ENCODE measurements at regions not wholly inside any gene's neighbourhood (a gene's known extent, or its start where the extent isn't known, plus 50 kb on each side); places are given as distances from the start of the nearest gene placed in this dataset.

- no peaks in the 10 kb centered on the region for H3K9me3 ChIP-seq
- no peak for TF ChIP-seq POLR2AphosphoS5 (IDR thresholded peaks at IDR 0.05)
- no peak for TF ChIP-seq POLR2A (IDR thresholded peaks at IDR 0.05)
- TF ChIP-seq CTCF (IDR thresholded peaks at IDR 0.05) = no peak
- TF ChIP-seq EP300 (IDR thresholded peaks at IDR 0.05) = no peak
- H3K27me3 ChIP-seq = no peaks in the 10 kb centered on the region
- H3K4me1 ChIP-seq = no peaks in the 10 kb centered on the region
- no peaks in the 10 kb centered on the region for H3K36me3 ChIP-seq
- DNase-seq = no peak
- H3K4me3 ChIP-seq = no peak overlapping the region
- H3K27ac ChIP-seq = no peak overlapping the region
- intact Hi-C loops (cut with DNase I; ENCODE audit: low total_unique reads) = no loop called here
- 70 to 81% (median 71%) methylated on average over 2 of the region's 2 CpGs for WGBS, 5 donors
Observed at GRCh38 chr2:7812231-7812995, 869.4 kb upstream of the ID2 start.

GRCh38 chr2:7813541-7814292, 868.1 kb upstream of the ID2 start:
- WGBS, 5 donors = 71 to 86% (median 85%) methylated on average over 9 of the region's 9 CpGs
- intact Hi-C loops (cut with DNase I; ENCODE audit: low total_unique reads) = no loop called here
- H3K27me3 ChIP-seq = no peaks in the 10 kb centered on the region

GRCh38 chr2:7815726-7816125, 866.1 kb upstream of the ID2 start:
- intact Hi-C loops (cut with DNase I; ENCODE audit: low total_unique reads) = no loop called here
- H3K9me3 ChIP-seq = no peaks in the 10 kb centered on the region
- H3K27me3 ChIP-seq = no peaks in the 10 kb centered on the region
- H3K36me3 ChIP-seq = no peaks in the 10 kb centered on the region
- TF ChIP-seq POLR2AphosphoS5 (IDR thresholded peaks at IDR 0.05) (no peak), EP300 (IDR thresholded peaks at IDR 0.05) (no peak), CTCF (IDR thresholded peaks at IDR 0.05) (no peak), POLR2A (IDR thresholded peaks at IDR 0.05) (no peak)
- no peaks in the 10 kb centered on the region for H3K4me1 ChIP-seq
- no peak overlapping the region for H3K27ac ChIP-seq
- no peak overlapping the region for H3K4me3 ChIP-seq
- DNase-seq = no peak
- WGBS, 5 donors = 57 to 74% (median 59%) methylated on average over 3 of the region's 3 CpGs

More at GRCh38 chr2:7813541-7814292, 868.1 kb upstream of the ID2 start:
- Histone ChIP-seq H3K4me1 (no peaks in the 10 kb centered on the region), H3K27ac (no peak overlapping the region), H3K36me3 (no peaks in the 10 kb centered on the region), H3K4me3 (no peak overlapping the region), H3K9me3 (no peaks in the 10 kb centered on the region)
- DNase-seq = no peak
- TF ChIP-seq EP300 (IDR thresholded peaks at IDR 0.05) (no peak), CTCF (IDR thresholded peaks at IDR 0.05) (no peak), POLR2AphosphoS5 (IDR thresholded peaks at IDR 0.05) (no peak), POLR2A (IDR thresholded peaks at IDR 0.05) (no peak)

- H3K36me3 ChIP-seq = no peaks in the 10 kb centered on the region
- 89 to 95% (median 92%) methylated on average over 7 of the region's 7 CpGs for WGBS, 5 donors
- TF ChIP-seq EP300 (IDR thresholded peaks at IDR 0.05) (no peak), CTCF (IDR thresholded peaks at IDR 0.05) (no peak), POLR2AphosphoS5 (IDR thresholded peaks at IDR 0.05) (no peak), POLR2A (IDR thresholded peaks at IDR 0.05) (no peak)
- no peaks in the 10 kb centered on the region for H3K4me1 ChIP-seq
- no peak overlapping the region for H3K27ac ChIP-seq
- H3K27me3 ChIP-seq = no peaks in the 10 kb centered on the region
- intact Hi-C loops (cut with DNase I; ENCODE audit: low total_unique reads) = no loop called here
- no peaks in the 10 kb centered on the region for H3K9me3 ChIP-seq
- DNase-seq = no peak
- H3K4me3 ChIP-seq = no peak overlapping the region
Observed at GRCh38 chr2:7816233-7816632, 865.6 kb upstream of the ID2 start.
